ENCODE measurements at regions not wholly inside any gene's neighbourhood (a gene's known extent, or its start where the extent isn't known, plus 50 kb on each side); places are given as distances from the start of the nearest gene placed in this dataset.
"Not testable (repeated sequence)": the region's sequence is repeated elsewhere in the genome, so short reads cannot be mapped to it uniquely, and the experiment has no call there.

GRCh38 chr5:62242000-62242399 is 64.0 kb upstream of the KIF2A start:
- TF ChIP-seq EHMT2 (IDR thresholded peaks at IDR 0.05; ENCODE audit: low read depth); POLR2A (IDR thresholded peaks at IDR 0.05; ENCODE audit: low read length); REST (IDR thresholded peaks at IDR 0.05); HOXB5 (CRISPR knock-in tag; IDR thresholded peaks at IDR 0.05); RCOR1 (IDR thresholded peaks at IDR 0.05; ENCODE audit: low read depth, low read length): not testable (repeated sequence)
- TF ChIP-seq, protein P1, sequence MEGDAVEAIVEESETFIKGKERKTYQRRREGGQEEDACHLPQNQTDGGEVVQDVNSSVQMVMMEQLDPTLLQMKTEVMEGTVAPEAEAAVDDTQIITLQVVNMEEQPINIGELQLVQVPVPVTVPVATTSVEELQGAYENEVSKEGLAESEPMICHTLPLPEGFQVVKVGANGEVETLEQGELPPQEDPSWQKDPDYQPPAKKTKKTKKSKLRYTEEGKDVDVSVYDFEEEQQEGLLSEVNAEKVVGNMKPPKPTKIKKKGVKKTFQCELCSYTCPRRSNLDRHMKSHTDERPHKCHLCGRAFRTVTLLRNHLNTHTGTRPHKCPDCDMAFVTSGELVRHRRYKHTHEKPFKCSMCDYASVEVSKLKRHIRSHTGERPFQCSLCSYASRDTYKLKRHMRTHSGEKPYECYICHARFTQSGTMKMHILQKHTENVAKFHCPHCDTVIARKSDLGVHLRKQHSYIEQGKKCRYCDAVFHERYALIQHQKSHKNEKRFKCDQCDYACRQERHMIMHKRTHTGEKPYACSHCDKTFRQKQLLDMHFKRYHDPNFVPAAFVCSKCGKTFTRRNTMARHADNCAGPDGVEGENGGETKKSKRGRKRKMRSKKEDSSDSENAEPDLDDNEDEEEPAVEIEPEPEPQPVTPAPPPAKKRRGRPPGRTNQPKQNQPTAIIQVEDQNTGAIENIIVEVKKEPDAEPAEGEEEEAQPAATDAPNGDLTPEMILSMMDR (IDR thresholded peaks at IDR 0.05): not testable (repeated sequence)
